HG02970 (cell line): ENCODE measurements at regions not wholly inside any gene's neighbourhood (a gene's known extent, or its start where the extent isn't known, plus 50 kb on each side); places are given as distances from the start of the nearest gene placed in this dataset.

Experiments used
- ATAC-seq: cut with Tn5 transposase; IDR thresholded peaks from one replicate; pipeline ENCODE4 v1.9.1; 2021; ENCODE audit warnings: mild to moderate bottlenecking, moderate library complexity, moderate number of reproducible peaks; ENCODE audit not compliant: unreplicated experiment, low FRiP score

GRCh38 chr10:7507887-7508726 lies 97.3 kb upstream of the SFMBT2 start:
- no peak for ATAC-seq

- no peak for ATAC-seq
Measured at GRCh38 chr10:7506571-7506970, 95.7 kb upstream of the SFMBT2 start.

GRCh38 chr10:7505196-7505595 lies 94.4 kb upstream of the SFMBT2 start:
- no peak for ATAC-seq

- no peak for ATAC-seq
Measured at GRCh38 chr10:7503190-7503589, 92.4 kb upstream of the SFMBT2 start.

GRCh38 chr10:7501157-7501556 lies 90.3 kb upstream of the SFMBT2 start:
- no peak for ATAC-seq

GRCh38 chr10:7498111-7498510 lies 87.3 kb upstream of the SFMBT2 start:
- ATAC-seq, result no peak

- no peak for ATAC-seq
Measured at GRCh38 chr10:7493996-7494395, 83.2 kb upstream of the SFMBT2 start.

- ATAC-seq, result no peak
Measured at GRCh38 chr10:7492660-7493046, 81.8 kb upstream of the SFMBT2 start.

- ATAC-seq, result no peak
Measured at GRCh38 chr10:7491949-7492659, 81.3 kb upstream of the SFMBT2 start.

- ATAC-seq, result no peak
Measured at GRCh38 chr10:7491230-7491629, 80.4 kb upstream of the SFMBT2 start.

- ATAC-seq, result no peak
Measured at GRCh38 chr10:7488418-7488829, 77.6 kb upstream of the SFMBT2 start.

GRCh38 chr10:7487528-7487927 lies 76.7 kb upstream of the SFMBT2 start:
- ATAC-seq, result no peak

GRCh38 chr10:7486528-7486927 lies 75.7 kb upstream of the SFMBT2 start:
- no peak for ATAC-seq

- ATAC-seq, result no peak
Measured at GRCh38 chr10:7485799-7486198, 75.0 kb upstream of the SFMBT2 start.

- no peak for ATAC-seq
Measured at GRCh38 chr10:7485244-7485556, 74.4 kb upstream of the SFMBT2 start.

- no peak for ATAC-seq
Measured at GRCh38 chr10:7484456-7485243, 73.8 kb upstream of the SFMBT2 start.

GRCh38 chr10:7483848-7484247 lies 73.0 kb upstream of the SFMBT2 start:
- no peak for ATAC-seq

GRCh38 chr10:7482992-7483391 lies 72.2 kb upstream of the SFMBT2 start:
- no peak for ATAC-seq

GRCh38 chr10:7481368-7481765 lies 70.5 kb upstream of the SFMBT2 start:
- no peak for ATAC-seq

GRCh38 chr10:7480742-7481367 lies 70.0 kb upstream of the SFMBT2 start:
- ATAC-seq, result no peak
